ENCODE measurements at regions not wholly inside any gene's neighbourhood (a gene's known extent, or its start where the extent isn't known, plus 50 kb on each side); places are given as distances from the start of the nearest gene placed in this dataset.

GRCh38 chr2:40760071-40760666, 308.3 kb upstream of the SLC8A1 start:
- no peaks in the 10 kb centered on the region for H3K27me3 Mint-ChIP-seq (ENCODE audit: insufficient read depth)
- TF ChIP-seq, protein P1, sequence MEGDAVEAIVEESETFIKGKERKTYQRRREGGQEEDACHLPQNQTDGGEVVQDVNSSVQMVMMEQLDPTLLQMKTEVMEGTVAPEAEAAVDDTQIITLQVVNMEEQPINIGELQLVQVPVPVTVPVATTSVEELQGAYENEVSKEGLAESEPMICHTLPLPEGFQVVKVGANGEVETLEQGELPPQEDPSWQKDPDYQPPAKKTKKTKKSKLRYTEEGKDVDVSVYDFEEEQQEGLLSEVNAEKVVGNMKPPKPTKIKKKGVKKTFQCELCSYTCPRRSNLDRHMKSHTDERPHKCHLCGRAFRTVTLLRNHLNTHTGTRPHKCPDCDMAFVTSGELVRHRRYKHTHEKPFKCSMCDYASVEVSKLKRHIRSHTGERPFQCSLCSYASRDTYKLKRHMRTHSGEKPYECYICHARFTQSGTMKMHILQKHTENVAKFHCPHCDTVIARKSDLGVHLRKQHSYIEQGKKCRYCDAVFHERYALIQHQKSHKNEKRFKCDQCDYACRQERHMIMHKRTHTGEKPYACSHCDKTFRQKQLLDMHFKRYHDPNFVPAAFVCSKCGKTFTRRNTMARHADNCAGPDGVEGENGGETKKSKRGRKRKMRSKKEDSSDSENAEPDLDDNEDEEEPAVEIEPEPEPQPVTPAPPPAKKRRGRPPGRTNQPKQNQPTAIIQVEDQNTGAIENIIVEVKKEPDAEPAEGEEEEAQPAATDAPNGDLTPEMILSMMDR (IDR thresholded peaks at IDR 0.05), result peak; percentile 95
- no peak overlapping the region for H3K4me3 Mint-ChIP-seq
- peak; percentile 72 for DNase-seq
- 0 out of 2 replicates have a peak overlapping the region, but pooled peaks have one; percentile 42 for H3K27ac Mint-ChIP-seq
- no peaks in the 10 kb centered on the region for H3K36me3 Mint-ChIP-seq (ENCODE audit: low read depth)
- H3K9me3 Mint-ChIP-seq, result no peaks in the 10 kb centered on the region
- peaks cover 28% of the 10 kb centered on the region for H3K4me1 Mint-ChIP-seq (ENCODE audit: low read depth)

GRCh38 chr2:40773291-40773690, 321.4 kb upstream of the SLC8A1 start:
- H3K27ac Mint-ChIP-seq, result no peak overlapping the region
- no peak for DNase-seq
- no peak overlapping the region for H3K4me3 Mint-ChIP-seq
- TF ChIP-seq, protein P1 (IDR thresholded peaks at IDR 0.05), result no peak
- H3K9me3 Mint-ChIP-seq, result no peaks in the 10 kb centered on the region
- H3K36me3 Mint-ChIP-seq (ENCODE audit: low read depth), result no peaks in the 10 kb centered on the region
- no peaks in the 10 kb centered on the region for H3K4me1 Mint-ChIP-seq (ENCODE audit: low read depth)
- no peaks in the 10 kb centered on the region; the same call in 1 of the 2 replicates for H3K27me3 Mint-ChIP-seq (ENCODE audit: insufficient read depth)

DNA sequence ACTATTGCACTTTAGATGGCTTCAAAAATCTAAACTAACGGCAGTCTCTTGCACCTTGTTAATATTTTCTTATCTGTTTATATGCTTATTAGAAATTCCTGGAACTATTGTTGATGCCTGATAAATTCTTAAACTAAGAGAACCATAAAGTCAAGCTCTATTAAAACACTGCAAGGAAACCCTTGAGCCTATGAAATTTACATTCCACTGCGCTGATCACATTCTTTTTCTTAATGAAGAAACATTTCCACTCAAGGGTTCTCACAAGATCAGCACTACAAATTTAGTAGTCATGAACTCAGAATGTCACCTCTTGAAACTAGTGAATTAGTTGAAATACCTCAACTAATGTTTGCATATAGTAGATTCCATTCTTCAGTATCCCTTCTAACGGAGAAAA, 331.8 kb upstream of the SLC8A1 start:
- DNase-seq, result no peak
- H3K4me1 Mint-ChIP-seq (ENCODE audit: low read depth), result peaks cover 20% of the 10 kb centered on the region; the same call in 1 of the 2 replicates
- H3K27me3 Mint-ChIP-seq (ENCODE audit: insufficient read depth), result no peaks in the 10 kb centered on the region; the same call in 1 of the 2 replicates
- H3K36me3 Mint-ChIP-seq (ENCODE audit: low read depth), result no peaks in the 10 kb centered on the region
- no peaks in the 10 kb centered on the region for H3K9me3 Mint-ChIP-seq
- H3K27ac Mint-ChIP-seq, result no peak overlapping the region
- no peak overlapping the region for H3K4me3 Mint-ChIP-seq
- TF ChIP-seq, protein P1 (IDR thresholded peaks at IDR 0.05), result no peak

GRCh38 chr2:40786636-40787035, 334.7 kb upstream of the SLC8A1 start:
- H3K9me3 Mint-ChIP-seq, result no peaks in the 10 kb centered on the region
- H3K36me3 Mint-ChIP-seq (ENCODE audit: low read depth), result no peaks in the 10 kb centered on the region
- peaks cover 30% of the 10 kb centered on the region; the same call in 1 of the 2 replicates for H3K4me1 Mint-ChIP-seq (ENCODE audit: low read depth)
- TF ChIP-seq, protein P1 (IDR thresholded peaks at IDR 0.05), result no peak
- no peak overlapping the region for H3K27ac Mint-ChIP-seq
- no peak for DNase-seq
- no peaks in the 10 kb centered on the region for H3K27me3 Mint-ChIP-seq (ENCODE audit: insufficient read depth)
- H3K4me3 Mint-ChIP-seq, result no peak overlapping the region

DNA sequence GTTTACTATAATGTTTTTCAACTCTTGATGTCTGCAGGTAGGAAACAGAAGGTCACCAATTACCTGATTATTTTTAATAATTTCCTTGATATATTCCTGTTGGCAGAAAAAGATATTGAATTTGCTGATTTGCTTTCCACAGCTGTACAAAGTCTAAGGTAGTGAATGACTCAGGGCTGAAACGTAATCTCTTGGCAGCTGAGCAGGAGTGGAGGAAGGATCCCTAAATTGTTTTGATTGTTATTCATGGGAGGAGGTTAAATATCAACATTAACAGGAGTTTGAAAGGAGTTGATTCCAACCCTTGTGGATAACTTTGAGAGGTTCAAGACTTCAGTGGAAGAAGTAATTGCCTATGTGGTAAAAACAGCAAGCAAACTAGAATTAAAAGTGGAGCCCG, 345.2 kb upstream of the SLC8A1 start:
- no peak for DNase-seq
- peaks cover 4% of the 10 kb centered on the region; the same call in 1 of the 2 replicates for H3K27me3 Mint-ChIP-seq (ENCODE audit: insufficient read depth)
- no peak overlapping the region for H3K4me3 Mint-ChIP-seq
- TF ChIP-seq, protein P1 (IDR thresholded peaks at IDR 0.05), result no peak
- H3K27ac Mint-ChIP-seq, result no peak overlapping the region
- H3K36me3 Mint-ChIP-seq (ENCODE audit: low read depth), result no peaks in the 10 kb centered on the region
- peaks cover 8% of the 10 kb centered on the region for H3K4me1 Mint-ChIP-seq (ENCODE audit: low read depth)
- no peaks in the 10 kb centered on the region for H3K9me3 Mint-ChIP-seq

All from HFFc6 (cell line).